Stimulated activated CD4-positive, alpha-beta T cell treated with anti-CD3 and anti-CD28 coated beads, Interleukin-4, amount 100 ng/mL, for 24 hours (primary cell): ENCODE measurements at regions not wholly inside any gene's neighbourhood (a gene's known extent, or its start where the extent isn't known, plus 50 kb on each side); places are given as distances from the start of the nearest gene placed in this dataset.
"Not testable (repeated sequence)": the region's sequence is repeated elsewhere in the genome, so short reads cannot be mapped to it uniquely, and the experiment has no call there.

Source experiments
- DNase-seq: peaks from one replicate; pipeline ENCODE4 v3.0.0-alpha.2; 2020

GRCh38 chr3:150149651-150150051, 179.0 kb upstream of the PFN2 start:
- no peak for DNase-seq

- DNase-seq = no peak
Measured at GRCh38 chr3:150148227-150148626, 177.5 kb upstream of the PFN2 start.

GRCh38 chr3:150147776-150148175, 177.1 kb upstream of the PFN2 start:
- no peak for DNase-seq

DNA sequence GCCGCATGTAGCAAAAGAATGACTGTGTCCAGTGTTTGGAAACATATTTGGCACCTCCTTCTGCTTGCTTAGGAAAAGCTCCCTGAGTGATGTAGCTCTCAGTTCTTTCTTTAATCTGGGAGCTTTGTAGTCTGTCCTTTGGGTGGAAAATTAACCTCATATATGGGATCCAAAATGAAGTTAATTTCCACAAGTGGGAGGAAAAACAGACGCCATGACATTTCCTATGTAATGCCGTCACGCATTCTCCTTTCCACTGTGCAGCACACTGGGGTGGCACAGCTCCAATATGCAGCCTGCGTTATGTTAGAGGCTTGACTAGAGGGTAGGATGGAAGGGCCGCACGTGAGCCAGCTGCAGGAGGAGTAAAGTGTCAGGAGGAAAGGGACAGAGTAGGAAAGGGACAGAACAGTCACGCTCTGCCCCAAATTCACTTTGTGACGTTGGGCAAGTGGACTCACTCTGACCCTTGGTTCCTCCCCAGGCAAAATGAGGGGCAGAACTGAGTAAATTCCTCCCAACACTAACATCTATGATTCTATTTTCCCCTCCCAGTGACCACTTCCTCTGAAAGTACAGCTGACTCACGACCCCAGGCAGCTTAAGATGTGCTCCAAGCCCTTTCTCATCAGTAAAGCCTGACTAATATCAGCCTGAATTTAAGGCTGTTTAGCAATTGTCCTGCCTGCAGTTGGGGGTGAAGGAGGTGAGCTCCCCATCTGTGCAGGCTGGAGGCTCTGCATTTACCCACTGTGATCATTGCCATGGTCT, 176.5 kb upstream of the PFN2 start:
- no peak for DNase-seq

DNA sequence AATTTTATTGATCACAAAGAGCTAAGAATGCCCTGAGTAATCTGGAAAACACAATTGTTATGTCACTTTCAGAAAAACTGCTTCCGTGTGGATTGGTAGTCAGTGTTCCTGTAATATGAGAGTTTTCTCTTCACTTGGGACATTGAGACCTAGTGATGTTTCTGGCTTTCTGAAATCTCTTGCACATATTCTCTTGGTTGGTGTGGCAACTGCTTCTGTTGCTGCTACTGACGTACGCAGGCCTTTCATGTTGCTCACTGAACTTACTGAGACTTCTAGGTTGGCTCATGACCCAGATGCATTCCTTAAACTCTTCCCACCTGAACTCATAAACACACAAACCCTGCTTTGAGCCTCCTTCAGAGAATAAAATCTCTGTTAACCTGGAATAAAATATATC, 175.0 kb upstream of the PFN2 start:
- no peak for DNase-seq

GRCh38 chr3:150144191-150144708, 173.6 kb upstream of the PFN2 start:
- DNase-seq = no peak

GRCh38 chr3:150142936-150143335, 172.2 kb upstream of the PFN2 start:
- no peak for DNase-seq

GRCh38 chr3:150141790-150142326, 171.2 kb upstream of the PFN2 start:
- no peak for DNase-seq

- no peak for DNase-seq
Measured at GRCh38 chr3:150140614-150141321, 170.1 kb upstream of the PFN2 start.

GRCh38 chr3:150138824-150139223, 168.1 kb upstream of the PFN2 start:
- DNase-seq = no peak

DNA sequence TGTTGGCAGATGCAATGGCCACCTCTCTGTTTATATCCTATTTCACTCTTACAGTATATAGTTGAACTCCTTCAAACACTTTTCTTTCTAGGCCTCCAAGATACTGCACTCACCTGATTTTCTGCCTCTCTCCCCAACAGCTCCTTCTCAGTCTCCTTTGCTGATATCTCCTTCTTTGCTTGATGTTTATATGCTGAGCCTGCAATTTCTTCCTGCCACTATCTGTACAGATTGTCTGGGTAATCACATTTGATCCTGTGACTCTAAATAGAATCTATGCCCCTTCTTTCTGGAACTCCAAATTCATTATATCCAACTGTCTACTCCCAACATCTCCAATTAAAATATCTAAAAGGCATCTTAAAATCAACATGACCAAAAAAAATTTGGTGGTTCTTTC, 165.5 kb upstream of the PFN2 start:
- DNase-seq = no peak

GRCh38 chr3:150135287-150135721, 164.6 kb upstream of the PFN2 start:
- no peak for DNase-seq

DNA sequence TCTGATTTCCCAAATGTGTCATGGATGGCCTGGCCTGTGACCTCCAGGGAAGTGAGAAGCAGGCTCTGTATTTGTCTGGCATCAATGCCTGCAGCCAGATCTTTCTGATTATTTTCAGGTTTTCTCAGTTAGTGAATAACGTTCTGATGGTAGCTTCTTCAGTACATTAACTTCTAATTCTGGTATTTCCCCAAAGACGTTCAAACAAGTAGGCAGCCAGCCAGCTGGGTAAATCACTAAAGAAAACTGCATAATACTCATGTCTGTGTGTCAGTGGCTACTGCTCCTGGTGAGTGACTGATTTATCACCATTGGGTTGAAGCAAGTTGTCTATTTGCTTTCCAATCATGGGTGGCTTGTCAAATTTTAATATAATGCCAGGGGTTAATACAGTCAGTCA, 162.6 kb upstream of the PFN2 start:
- DNase-seq = no peak

GRCh38 chr3:150132101-150132749, 161.5 kb upstream of the PFN2 start:
- DNase-seq = no peak

DNA sequence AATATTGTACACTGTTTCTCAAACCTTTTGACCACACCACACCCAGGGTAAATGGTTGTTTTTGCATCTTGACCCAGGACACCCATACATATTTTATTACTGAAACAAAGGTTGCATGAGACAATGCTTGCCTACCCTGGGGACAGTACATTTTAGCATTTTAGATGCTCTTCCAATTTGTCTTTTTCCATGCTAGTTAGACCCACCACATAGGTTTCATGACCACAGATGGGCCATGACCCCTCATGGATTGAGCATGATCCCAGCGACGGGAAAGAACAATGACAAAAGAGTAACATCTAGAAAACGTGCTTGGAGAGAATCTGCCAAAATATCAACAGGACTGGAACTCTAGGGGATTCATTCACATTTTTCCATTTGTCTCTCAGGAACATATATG, 161.0 kb upstream of the PFN2 start:
- no peak for DNase-seq

- DNase-seq = no peak
Measured at GRCh38 chr3:150130404-150131100, 159.9 kb upstream of the PFN2 start.

GRCh38 chr3:150129166-150129565, 158.5 kb upstream of the PFN2 start:
- no peak for DNase-seq

DNA sequence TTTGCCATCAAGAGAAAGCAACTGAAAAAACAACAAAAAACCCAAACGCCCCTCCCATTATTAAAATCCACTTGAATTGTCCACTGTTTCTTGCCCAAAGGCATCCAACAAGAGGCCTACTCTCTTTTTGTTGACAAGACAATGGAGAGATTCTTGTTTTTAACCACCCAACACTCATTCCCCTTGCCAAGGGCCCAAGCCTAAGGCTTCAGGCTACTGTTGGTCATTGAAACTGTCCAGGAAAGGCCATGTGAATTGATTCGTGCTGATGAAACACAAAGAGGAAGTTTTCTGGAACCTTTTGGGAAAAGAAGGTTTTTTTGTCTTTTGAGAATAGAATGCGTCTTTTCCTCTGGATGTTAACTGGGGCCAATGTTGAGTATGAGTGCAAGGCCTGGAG, 157.4 kb upstream of the PFN2 start:
- DNase-seq = no peak

DNA sequence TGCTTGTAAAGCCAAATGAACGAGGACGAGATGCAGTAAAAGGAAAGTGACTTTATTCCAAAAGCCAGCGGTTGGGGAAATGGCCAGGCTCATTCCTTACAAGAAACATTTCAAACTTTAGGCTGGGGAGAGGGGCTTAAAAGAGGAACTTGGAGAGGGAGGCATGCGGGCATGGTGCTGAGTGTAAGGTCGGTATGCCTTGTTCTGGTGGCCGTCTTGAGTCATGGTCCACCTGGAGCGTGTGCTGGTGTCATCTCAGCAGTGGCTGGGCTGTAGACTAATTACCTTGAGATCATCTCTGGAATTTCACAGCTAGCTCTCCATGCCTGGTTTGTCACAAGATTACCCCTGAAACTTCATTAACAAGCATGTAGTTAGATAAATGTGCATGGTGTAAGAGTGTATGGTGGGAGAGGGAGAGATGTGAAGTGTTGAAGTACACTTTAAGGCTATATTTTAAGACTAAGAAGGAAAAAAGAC, 156.4 kb upstream of the PFN2 start:
- DNase-seq = no peak

GRCh38 chr3:150124142-150124541, 153.4 kb upstream of the PFN2 start:
- DNase-seq = no peak

DNA sequence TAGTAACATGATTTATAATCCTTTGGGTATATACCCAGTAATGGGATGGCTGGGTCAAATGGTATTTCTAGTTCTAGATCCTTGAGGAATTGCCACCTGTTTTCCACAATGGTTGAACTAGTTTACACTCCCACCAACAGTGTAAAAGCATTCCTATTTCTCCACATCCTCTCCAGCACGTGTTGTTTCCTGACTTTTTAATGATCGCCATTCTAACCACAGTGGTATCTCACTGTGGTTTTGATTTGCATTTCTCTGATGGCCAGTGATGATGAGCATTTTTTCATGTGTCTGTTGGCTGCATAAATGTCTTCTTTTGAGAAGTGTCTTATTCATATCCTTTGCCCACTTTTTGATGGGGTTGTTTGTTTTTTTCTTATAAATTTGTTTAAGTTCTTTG, 152.6 kb upstream of the PFN2 start:
- not testable (repeated sequence) for DNase-seq

GRCh38 chr3:150118219-150118618, 147.5 kb upstream of the PFN2 start:
- no peak for DNase-seq

DNA sequence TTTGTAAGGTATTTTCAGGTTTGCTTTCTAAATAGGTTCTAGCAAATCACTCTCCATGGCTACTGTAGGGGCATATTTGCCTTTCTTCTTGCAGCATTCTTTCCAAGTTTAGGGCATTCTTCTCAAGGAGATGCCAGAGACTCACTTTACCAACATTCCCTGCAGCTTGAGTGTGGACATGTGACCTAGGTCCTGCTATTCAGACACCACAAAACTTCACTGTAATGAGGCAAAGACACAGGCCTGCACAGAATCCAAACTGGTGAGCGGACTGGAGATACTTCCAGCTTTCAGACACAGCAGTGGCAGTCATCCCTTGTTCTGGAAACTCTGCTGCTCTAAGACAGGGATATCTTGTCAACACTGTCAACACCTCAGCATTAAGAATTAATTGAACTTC, 146.4 kb upstream of the PFN2 start:
- DNase-seq = no peak
